Superior temporal gyrus (tissue), 1 donor: ENCODE measurements at regions not wholly inside any gene's neighbourhood (a gene's known extent, or its start where the extent isn't known, plus 50 kb on each side); places are given as distances from the start of the nearest gene placed in this dataset.
"Not testable (repeated sequence)": the region's sequence is repeated elsewhere in the genome, so short reads cannot be mapped to it uniquely, and the experiment has no call there.

Experiments used
- DNase-seq: peaks from one replicate; pipeline ENCODE4 v3.0.0-alpha.2; 2016; ENCODE audit errors: extremely low spot score

DNA sequence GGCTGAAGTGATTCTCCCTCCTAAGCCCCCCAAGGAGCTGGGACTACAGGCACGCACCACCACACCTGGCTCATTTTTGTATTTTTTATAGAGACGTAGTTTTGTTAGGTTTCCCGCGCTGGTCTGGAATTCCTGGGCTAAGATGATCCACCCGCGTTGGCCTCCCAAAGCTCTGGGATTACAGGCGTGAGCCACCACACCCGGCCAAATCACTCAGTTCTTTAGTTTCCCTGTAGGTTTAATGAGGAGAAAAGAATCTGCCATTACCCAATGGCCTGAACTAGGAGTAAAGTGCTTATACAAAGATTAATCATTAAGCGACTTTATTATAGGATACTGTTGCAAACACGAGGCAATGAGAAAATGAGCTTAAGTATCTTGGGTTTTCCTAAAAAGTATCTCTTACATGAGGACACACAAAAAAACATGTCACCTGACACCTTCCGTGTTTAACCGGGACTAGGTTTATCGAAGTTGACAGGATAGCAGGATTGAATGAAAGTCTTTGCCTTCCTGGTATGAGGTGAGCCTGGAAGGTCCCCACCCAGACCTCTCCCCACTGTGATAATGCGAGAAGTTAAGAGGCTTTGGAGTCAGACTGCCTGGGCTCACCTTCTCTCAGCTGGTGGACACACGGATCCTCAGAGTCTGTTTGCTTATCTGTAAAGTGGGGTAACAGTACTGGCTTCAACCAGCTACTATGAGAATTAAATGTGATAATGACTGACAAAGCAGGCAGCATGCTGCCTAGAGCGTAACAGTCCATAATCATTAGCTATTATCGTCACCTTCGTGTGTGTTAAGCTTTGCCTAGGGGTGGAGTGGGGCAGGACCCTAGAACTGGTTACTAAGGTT, 133.5 kb upstream of the KRAS start:
- no peak for DNase-seq

GRCh38 chr12:25382311-25383106, 131.8 kb upstream of the KRAS start:
- no peak for DNase-seq

DNA sequence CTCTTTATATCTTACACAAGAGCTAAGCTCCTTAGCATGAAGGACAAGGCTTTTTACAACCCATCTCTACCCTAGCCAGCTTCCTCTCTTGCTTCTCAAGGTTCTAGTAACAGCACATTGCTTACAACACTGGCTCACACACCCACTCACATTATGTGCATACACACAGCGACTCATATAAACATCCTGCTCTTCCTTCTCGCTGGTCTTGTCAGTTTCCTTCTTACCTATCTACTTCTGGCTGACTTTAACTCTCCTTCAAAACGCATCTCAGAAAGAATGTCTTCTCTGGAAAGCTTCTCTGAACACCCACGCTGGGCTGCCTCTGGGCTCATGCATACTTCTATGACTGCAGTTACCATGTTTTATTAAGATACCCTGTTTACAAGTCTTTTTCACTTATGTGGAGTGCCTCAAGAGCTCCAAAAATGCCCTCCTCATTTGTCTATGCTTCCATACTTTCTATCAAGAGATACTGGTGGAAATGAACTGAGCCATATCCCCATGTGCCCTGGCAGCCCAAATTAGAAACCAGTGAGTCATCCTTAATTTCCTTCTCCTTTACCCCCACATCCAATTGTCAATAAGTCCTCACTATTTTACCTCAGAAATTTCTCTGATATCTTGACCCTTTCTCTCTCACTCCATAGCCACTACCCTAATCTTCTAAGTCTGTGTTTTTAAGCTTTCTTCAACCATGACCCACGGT, 126.9 kb upstream of the KRAS start:
- peak; percentile 43 for DNase-seq

GRCh38 chr12:25376985-25377384, 126.3 kb upstream of the KRAS start:
- no peak for DNase-seq

DNA sequence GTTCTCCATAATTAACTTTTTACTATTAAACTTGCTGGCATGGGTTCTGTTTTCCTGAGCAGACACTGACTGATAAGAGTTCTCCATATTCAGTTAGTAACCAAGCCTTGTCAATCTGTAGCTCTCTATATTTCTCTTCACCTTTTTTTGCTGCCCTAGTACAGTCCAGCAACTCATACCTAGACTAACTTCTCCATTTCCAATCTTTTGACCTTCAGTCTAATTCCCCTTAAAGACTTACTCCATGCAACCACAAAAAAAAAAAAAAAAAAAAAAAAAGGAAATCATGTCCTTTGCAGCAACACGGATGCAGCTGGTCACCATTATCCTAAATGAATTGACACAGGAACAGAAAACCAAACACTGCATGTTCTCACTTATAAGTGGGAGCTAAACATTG, 125.7 kb upstream of the KRAS start:
- no peak for DNase-seq

GRCh38 chr12:25372969-25373817, 122.5 kb upstream of the KRAS start:
- no peak for DNase-seq

- no peak for DNase-seq
These were observed 121.3 kb upstream of the KRAS start for GRCh38 chr12:25372002-25372401.

GRCh38 chr12:25368557-25368956, 117.8 kb upstream of the KRAS start:
- no peak for DNase-seq

DNA sequence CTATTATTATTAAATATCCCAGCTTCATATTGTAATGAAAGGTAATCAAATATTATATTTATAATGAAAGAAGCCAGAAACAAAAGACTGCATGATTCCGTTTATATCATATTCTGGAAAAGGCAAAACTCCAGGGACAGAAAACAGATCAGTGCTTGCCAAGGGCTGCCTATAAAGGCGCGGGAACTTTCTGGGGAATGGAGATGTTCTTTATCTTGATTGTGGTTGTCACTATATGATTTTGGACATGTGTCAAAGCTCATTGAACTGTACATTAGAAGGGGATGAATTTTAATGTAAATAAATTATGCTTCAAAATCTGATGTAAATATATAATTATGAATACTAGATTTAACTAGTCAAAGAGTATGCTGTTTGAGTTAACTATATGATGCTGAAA, 115.4 kb upstream of the KRAS start:
- DNase-seq = no peak

- no peak for DNase-seq
These were observed 114.6 kb upstream of the KRAS start for GRCh38 chr12:25365340-25365730.

DNA sequence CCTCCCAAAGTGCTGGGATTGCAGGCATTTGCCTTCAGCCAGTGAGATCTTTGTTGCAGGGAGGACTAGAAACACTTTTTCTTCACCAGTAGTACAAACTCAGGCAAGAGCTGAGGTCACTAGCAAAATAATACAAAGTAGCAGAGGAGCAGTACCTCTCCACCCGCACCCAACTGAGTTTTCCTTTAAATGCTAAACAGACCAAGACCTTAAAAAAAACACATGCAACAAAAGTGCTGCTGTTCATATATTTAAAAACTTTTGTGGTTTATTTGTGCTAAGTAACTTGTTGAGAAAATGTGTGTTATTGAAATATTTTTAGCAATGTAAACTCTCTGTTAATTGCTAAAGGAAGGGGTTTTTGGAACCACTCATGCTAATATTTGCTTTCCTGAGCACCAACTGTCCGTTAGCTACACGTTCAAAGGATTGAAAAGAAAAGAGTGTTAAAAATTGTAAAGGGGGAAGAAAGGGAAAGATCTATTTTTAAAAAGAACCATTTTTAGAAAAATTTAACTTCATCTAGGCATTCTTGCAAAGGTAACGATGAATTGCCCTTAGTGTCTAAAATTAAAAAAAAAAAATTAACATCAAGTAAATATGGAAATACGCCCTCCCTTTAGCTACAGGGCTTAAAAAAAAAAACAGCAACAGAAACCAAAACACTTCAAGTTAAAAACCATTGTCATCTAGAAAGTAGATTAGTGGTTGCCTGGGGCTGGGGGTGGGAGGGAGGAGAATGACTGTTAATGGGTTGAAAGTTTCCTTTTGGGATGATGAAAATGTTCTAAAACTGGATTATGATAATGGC, 114.0 kb upstream of the KRAS start:
- DNase-seq = no peak

DNA sequence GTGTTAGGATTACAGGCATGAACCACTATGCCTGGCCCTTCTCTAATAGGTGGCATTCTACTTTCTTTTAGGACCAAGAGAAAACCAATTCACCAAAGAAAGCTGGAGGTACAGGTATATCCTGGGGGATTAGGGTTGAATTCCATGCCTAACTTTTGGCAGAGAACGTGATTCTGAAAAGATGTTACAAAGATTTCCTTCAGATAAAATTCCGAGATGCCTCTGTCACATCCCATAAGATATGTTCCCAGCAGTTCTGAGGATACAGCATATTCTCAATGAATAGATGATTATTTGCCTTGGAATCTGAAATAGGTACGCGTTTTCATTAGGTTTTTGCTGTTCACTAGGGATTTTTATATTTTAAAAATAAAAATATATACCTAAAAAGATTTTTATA, 111.9 kb upstream of the KRAS start:
- DNase-seq = no peak

GRCh38 chr12:25361511-25361910, 110.8 kb upstream of the KRAS start:
- no peak for DNase-seq

DNA sequence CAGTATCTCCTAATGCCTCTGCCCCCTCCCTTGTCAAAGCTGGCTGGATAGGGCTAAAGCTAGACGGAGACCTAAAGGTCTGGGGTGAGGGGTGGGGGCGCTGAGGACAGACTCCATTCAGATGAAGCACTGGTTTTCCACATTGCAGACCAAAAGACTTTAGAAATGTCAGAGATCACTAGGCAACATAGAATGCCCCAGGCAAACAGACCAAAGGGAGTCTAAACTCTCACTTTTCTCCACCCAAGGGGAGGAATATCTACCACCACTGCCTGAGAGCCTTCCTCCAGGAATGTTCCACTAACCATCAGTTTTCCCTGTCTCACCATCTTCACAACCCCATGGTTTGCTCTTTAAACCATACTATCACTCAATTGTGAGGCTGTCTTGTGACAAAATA, 106.9 kb upstream of the KRAS start:
- no peak for DNase-seq

DNA sequence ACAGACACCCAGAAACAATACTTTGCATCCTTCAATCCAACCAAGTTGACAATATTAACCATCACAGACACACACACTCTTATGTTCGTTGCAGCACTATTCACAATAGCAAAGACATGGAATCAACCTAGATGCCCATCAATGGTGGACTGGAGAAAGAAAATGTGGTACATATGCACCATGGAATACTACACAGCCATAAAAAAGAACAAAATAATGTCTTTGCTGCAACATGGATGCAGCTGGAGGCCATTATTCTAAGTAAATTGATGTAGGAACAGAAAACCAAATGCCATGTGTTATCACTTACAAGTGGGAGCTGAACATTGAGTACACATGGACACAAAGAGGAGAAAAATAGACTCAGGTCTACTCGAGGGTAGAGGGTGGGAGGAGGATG, 102.2 kb upstream of the KRAS start:
- DNase-seq = not testable (repeated sequence)

DNA sequence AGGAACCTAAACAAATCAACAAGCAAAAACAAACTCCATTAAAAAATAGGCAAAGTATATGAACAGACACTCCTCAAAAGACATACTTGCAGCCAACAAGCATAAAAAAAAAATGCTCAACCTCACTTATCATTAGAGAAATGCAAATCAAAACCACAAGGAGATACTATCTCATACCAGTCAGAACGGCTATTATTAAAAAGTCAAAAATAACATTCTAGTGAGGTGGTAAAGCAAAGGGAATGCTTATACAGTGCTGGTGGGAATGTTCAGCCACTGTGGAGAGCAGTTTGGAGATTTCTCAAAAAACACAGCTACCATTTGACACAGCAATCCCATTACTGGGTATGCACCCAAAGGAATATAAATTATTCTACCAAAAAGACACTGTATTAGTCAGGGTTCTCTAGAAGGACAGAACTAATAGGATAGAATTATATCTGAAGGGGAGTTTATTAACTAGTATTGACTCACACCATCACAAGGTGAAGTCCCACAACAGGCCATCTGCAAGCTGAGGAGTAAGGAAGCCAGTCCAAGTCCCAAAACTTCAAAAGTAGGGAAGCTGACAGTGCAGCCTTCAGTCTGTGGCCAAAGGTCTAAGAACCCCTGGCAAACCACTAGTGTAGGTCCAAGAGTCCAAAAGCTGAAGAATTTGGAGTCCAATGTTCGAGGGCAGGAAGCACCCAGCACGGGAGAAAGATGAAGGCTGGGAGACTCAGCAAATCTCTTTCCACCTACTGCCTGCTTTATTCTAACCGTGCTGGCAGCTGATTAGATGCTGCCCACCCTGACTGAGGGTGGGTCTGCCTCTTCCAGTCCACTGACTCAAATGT, 101.6 kb upstream of the KRAS start:
- no peak for DNase-seq

DNA sequence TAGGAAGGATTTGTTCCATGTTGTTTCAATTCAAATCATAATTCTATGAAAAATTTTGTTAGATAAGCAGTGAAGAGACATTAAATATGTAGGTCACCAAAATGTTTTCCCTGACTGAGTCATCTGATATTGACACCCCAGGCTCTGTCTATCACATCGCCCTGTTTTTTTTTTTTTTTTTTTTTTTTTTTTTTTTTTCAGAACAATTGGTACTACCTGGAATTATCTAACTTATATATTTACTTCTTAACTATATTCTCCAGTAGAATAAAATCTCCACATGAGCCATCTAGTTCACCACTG, 97.8 kb upstream of the KRAS start:
- no peak for DNase-seq

GRCh38 chr12:25347716-25348592, 97.2 kb upstream of the KRAS start:
- no peak for DNase-seq

- not testable (repeated sequence) for DNase-seq
These were observed 91.1 kb upstream of the KRAS start for GRCh38 chr12:25341877-25342276.
